ENCODE measurements at regions not wholly inside any gene's neighbourhood (a gene's known extent, or its start where the extent isn't known, plus 50 kb on each side); places are given as distances from the start of the nearest gene placed in this dataset.

- DNase-seq (ENCODE audit: low read depth) = peak; percentile 74
These were observed 137.1 kb downstream of the FOXD1 start for GRCh38 chr5:73311291-73312110.

GRCh38 chr5:73307645-73308355, 134.8 kb downstream of the TMEM174 start:
- DNase-seq (ENCODE audit: low read depth) = no peak

GRCh38 chr5:73306741-73307275, 133.8 kb downstream of the TMEM174 start:
- no peak for DNase-seq (ENCODE audit: low read depth)

- DNase-seq (ENCODE audit: low read depth) = no peak
These were observed 133.2 kb downstream of the TMEM174 start for GRCh38 chr5:73306078-73306719.

- DNase-seq (ENCODE audit: low read depth) = no peak
These were observed 132.4 kb downstream of the TMEM174 start for GRCh38 chr5:73305386-73305785.

- peak; percentile 46 for DNase-seq (ENCODE audit: low read depth)
These were observed 131.4 kb downstream of the TMEM174 start for GRCh38 chr5:73304381-73304780.

GRCh38 chr5:73303148-73304079, 130.4 kb downstream of the TMEM174 start:
- no peak for DNase-seq (ENCODE audit: low read depth)

GRCh38 chr5:73302797-73303147, 129.8 kb downstream of the TMEM174 start:
- no peak for DNase-seq (ENCODE audit: low read depth)

- no peak for DNase-seq (ENCODE audit: low read depth)
These were observed 128.4 kb downstream of the TMEM174 start for GRCh38 chr5:73301208-73301901.

GRCh38 chr5:73300337-73301207, 127.6 kb downstream of the TMEM174 start:
- no peak for DNase-seq (ENCODE audit: low read depth)

- no peak for DNase-seq (ENCODE audit: low read depth)
These were observed 126.8 kb downstream of the TMEM174 start for GRCh38 chr5:73299665-73300336.

- no peak for DNase-seq (ENCODE audit: low read depth)
These were observed 126.0 kb downstream of the TMEM174 start for GRCh38 chr5:73298772-73299630.

GRCh38 chr5:73298251-73298771, 125.3 kb downstream of the TMEM174 start:
- DNase-seq (ENCODE audit: low read depth) = no peak

GRCh38 chr5:73297430-73297829, 124.4 kb downstream of the TMEM174 start:
- DNase-seq (ENCODE audit: low read depth) = no peak

- DNase-seq (ENCODE audit: low read depth) = no peak
These were observed 123.8 kb downstream of the TMEM174 start for GRCh38 chr5:73296772-73297171.

GRCh38 chr5:73295921-73296320, 122.9 kb downstream of the TMEM174 start:
- DNase-seq (ENCODE audit: low read depth) = no peak

GRCh38 chr5:73295447-73295846, 122.5 kb downstream of the TMEM174 start:
- no peak for DNase-seq (ENCODE audit: low read depth)

GRCh38 chr5:73292816-73293459, 119.9 kb downstream of the TMEM174 start:
- no peak for DNase-seq (ENCODE audit: low read depth)
